Smooth muscle cell of the brain vasculature (primary cell): ENCODE measurements at regions not wholly inside any gene's neighbourhood (a gene's known extent, or its start where the extent isn't known, plus 50 kb on each side); places are given as distances from the start of the nearest gene placed in this dataset.
A peak's percentile ranks its signal among the peaks of the same experiment; 100 is the strongest.
"Not testable (repeated sequence)": the region's sequence is repeated elsewhere in the genome, so short reads cannot be mapped to it uniquely, and the experiment has no call there.

Experiments used
- DNase-seq: peaks from one replicate; pipeline ENCODE4 v3.0.0-alpha.2; 2012; ENCODE audit warnings: low read depth, low spot score

DNA sequence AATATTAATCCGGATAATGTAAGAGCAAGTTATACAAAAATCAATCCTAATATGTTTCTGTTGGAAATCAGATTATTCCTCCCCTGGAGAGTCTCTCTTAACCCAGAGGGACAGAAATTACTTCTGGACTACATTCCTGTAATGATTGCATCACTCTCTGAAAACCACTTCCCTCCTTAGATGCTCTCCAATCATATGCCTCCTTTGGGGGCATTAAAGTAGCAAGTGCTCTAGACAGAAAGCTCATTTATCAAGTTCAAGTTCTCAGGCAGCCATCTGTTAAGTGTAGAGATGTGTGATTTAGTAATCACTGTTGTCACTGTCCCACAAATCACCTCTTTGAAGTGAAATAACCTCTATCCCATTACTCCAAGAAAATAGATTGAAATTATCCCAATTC, 247.1 kb downstream of the SLCO4C1 start:
- no peak for DNase-seq

GRCh38 chr5:102047073-102047472, 249.0 kb downstream of the SLCO4C1 start:
- DNase-seq = not testable (repeated sequence)

- no peak for DNase-seq
Measured at GRCh38 chr5:102040326-102040725, 255.8 kb downstream of the SLCO4C1 start.

DNA sequence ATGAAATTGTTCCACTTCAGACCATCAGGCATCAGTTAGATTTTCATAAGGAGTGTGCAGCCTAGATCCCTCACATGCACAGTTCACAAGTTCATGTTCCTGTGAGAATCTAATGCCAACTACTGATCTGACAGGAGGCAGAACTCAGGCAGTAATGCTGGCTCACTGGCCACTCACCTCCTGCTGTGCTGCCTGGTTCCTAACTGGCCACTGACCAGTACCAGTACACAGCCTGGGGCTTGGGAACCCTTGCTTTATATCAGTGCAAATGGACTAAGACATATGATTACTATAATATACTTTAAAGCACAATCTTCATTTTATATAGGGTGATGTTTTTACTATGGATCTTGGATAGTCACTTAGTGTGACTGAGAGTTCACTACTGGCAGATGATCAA, 259.2 kb downstream of the SLCO4C1 start:
- DNase-seq = no peak

DNA sequence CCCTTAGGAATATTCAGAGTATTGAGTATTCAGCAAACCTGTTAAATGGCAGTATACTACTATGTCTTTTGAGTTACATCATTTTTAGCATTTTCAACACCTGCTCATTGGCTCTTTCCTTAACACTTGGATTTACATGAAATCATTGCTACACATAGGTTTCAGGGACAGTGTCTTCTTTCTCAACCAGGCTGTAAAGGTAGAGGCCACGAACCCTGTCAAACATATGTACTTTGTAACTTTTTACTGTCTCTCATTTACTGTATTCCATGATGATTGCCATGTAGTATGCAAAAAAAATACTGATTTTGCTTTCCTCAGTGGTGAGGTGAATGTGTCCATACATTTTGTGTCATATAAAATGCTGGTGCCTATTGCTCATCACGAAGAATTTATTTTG, 264.4 kb downstream of the SLCO4C1 start:
- no peak for DNase-seq

DNA sequence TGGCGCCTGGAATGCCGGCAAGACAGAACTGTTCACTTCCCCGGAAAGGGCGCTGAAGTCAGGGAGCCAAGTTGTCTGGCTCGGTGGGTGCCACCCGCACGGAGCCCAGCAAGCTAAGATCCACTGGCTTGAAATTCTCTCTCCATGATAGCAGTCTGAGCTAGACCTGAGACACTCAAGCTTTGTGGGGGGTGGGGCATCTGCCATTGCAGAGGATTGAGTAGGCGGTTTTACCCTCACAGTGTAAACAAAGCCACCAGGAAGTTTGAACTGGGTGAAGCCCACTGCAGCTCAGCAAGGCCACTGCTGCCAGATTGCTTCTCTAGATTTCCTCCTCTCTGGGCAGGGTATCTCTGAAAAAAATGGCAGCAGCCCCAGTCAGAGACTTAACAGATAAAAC, 277.4 kb downstream of the SLCO4C1 start:
- DNase-seq = no peak

- DNase-seq = no peak
Measured at GRCh38 chr5:102018279-102018678, 277.8 kb downstream of the SLCO4C1 start.

- DNase-seq = no peak
Measured at GRCh38 chr5:102014371-102014770, 281.7 kb downstream of the SLCO4C1 start.

DNA sequence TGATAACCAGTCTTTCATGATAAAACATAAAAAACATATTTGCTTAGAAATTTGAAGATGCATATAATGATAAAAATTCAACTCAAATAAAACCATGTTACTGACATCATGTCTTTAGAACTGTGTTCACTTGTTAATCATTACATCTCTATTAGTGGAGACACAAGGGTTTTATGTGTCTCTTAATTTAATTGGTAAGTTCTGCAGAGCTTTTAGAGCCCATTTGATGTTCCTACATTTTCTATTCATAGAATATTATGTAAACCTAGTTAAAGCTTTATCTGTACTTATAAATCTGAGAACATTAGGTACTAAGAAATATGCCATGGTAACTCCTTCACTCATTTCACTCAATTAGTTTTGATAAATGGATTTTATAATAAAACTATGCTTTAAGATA, 285.4 kb downstream of the SLCO4C1 start:
- DNase-seq = no peak

- no peak for DNase-seq
Measured at GRCh38 chr5:101997235-101997634, 298.8 kb downstream of the SLCO4C1 start.

GRCh38 chr5:101995585-101995984, 300.5 kb downstream of the SLCO4C1 start:
- no peak for DNase-seq

DNA sequence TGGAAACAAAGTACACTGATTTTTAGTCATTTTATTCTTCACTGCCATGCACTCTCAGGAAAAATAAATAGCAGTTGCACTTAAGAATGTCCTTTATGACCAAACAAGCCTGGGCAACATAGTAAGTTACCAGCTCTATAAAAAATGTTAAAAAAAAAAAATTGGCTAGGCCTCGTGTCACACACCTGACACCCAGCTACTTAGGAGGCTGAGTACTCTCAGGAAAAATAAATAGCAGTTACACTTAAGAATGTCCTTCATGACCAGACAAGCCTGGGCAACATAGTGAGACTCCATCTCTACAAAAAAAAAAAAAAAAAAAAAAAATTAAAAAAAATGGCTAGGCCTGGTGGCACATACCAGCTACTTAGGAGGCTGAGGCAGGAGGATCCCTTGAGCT, 304.6 kb downstream of the SLCO4C1 start:
- no peak for DNase-seq

DNA sequence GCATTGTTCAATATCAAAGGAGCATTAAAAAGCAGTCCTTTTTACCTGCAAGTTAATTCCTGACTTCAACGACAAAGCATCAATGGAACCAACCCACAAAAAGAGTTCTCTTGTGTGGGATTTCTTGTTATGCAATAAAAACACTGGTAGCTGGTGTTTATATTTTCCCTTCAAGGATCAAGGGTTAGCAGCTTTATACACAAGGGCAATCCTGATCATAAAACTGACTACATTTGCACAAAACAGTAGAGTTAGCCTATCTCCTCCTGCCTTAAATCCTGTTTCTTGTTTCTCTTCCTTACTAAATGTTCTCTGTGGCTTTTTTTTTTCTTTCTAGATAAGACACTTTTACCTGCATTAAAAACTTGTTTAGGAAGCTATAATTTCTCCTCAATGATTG, 306.4 kb downstream of the SLCO4C1 start:
- DNase-seq = no peak

DNA sequence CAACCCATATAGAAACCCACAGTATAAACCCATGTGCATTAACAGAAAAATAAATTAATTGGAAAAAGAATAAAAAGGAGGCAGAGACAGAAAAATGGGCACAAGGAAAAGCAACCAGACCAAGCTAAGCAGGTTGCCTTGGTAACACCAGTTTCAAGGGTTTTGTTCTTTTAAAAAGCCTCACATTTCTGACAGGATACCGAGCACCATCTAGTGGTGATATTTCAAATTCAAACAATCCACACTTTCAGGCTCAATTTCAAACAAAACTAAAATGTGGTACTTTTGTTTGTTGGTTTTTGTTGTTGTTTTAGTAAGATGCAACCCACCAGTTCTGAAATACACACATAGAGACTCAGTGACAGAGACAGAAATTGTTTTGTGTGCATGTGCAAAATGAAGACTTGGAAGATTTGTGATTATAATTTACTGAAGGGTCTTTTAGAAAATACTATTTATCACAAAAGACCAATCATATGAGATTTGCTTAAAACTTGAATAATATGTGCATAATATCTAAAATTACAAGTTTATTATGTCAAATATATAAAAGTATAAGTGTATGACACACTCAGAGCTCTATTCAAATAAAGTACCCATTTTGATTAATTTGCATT, 318.2 kb downstream of the SLCO4C1 start:
- DNase-seq = peak; percentile 2

DNA sequence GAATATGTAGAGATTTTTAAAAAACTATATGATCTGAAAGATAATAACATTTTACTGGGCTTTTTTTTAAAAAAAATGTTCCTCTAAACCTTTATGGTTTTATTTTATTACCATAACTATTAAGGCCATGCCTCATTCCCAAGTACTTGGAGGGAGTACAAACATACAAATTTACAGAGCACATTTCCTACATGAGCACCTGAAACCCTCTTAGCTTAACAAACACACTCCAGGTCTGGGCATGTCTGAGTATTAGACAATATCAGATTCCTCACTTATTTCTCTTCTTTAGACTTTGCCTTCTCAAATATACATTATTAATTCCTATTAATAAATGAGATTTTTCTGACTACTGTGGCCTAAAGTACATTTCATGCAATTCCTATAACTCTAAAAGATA, 319.2 kb downstream of the SLCO4C1 start:
- DNase-seq = no peak

- DNase-seq = no peak
Measured at GRCh38 chr5:101969742-101970141, 326.3 kb downstream of the SLCO4C1 start.

DNA sequence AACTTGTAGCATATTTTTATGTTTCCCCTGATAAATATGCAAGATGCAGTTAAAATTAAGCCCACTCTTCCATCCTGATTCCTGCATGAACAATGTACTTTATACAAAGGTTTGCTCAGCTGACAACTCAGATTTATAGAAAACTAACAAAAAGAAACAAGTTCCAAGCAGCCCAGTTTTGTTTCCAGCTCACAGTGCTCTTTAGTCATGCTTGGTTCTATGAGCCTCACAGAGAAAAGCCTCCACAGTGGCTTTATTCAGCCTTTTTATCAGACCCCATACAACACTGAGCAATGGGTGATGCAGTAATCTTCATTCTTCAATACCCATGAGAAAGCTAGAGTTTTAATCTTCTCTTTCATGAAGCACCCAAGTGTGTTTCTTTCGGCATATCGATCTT, 329.6 kb downstream of the SLCO4C1 start:
- no peak for DNase-seq

DNA sequence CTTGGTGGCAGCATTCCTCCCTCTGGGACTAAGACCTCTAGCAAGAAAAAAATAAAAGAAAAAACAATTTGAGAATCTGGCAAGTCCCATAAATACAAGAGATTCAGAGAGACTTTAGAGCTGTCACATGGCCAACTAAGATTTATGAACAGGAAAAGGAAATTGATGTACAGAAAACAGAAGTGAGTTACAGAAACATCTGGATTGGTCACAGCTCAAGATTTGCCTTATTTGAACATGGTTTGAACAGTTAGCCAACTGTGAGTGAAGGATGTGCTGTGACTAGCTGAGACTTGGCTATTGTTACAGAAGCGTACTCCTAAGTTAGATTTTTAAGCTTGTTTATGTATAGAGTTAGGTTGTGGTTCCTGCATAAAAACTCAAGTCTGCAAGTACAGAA, 340.2 kb downstream of the SLCO4C1 start:
- no peak for DNase-seq

- DNase-seq = no peak
Measured at GRCh38 chr5:101950019-101950418, 346.1 kb downstream of the SLCO4C1 start.

- no peak for DNase-seq
Measured at GRCh38 chr5:101948615-101949014, 347.5 kb downstream of the SLCO4C1 start.

- no peak for DNase-seq
Measured at GRCh38 chr5:101943784-101944183, 352.3 kb downstream of the SLCO4C1 start.

DNA sequence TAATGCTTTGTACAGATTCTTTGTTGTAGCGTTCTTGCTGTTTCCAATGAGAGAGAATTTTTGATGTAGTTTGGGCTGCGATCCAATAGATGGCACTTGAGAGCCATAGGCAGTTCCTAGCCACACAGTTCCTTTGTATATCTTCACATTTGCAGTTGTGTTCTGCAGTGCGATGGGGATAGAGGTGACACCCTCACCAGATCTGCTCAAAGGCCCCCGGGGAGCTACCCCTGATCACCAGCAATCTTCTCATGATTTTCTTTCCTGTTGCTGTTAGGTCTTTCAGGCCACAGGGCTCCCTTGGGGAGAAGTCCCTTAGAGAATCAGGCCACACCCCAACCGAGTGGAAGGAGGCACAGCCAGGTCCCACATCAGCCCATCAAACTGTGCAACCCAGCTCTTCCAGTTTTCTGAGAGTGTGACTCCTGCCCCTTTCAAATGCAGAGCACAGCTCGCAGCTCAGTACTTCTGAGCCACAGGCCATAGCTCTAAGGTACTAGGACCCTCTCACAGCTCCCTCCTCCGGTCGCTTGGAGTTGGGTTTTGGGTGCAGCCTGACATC, 353.7 kb downstream of the SLCO4C1 start:
- DNase-seq = no peak

GRCh38 chr5:101937041-101937440, 359.0 kb downstream of the SLCO4C1 start:
- no peak for DNase-seq

- no peak for DNase-seq
Measured at GRCh38 chr5:101935086-101935485, 361.0 kb downstream of the SLCO4C1 start.
